GM19351 (cell line): ENCODE measurements at regions not wholly inside any gene's neighbourhood (a gene's known extent, or its start where the extent isn't known, plus 50 kb on each side); places are given as distances from the start of the nearest gene placed in this dataset.

Source experiments
- ATAC-seq: cut with Tn5 transposase; IDR thresholded peaks from one replicate; pipeline ENCODE4 v1.9.1; 2021; ENCODE audit warnings: mild to moderate bottlenecking, moderate library complexity; ENCODE audit not compliant: unreplicated experiment

- no peak for ATAC-seq
These were observed 479.8 kb downstream of the BCL11B start for GRCh38 chr14:98792171-98792570.

- no peak for ATAC-seq
These were observed 473.9 kb downstream of the BCL11B start for GRCh38 chr14:98798099-98798498.

- ATAC-seq, result no peak
These were observed 472.1 kb downstream of the BCL11B start for GRCh38 chr14:98799891-98800290.

DNA sequence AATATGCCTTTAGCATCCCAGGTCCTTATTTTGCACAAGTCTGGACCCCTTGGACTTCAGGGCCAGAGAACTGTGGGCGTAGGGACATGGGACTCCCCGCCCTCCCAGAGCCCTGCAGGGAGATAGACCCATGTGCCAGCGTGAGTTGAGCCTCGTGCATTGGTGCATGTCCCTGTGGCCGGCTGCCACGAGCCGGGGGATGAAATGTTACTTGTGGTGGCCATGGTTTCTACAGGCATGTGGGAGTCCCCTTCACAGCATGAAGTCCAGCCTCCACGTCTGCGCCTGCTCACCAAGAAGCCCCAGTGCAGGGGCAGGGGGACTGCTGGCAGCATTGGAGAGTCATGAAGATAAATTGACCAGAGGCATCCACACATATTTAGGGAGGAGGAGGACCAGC, 470.0 kb downstream of the BCL11B start:
- ATAC-seq, result no peak

- no peak for ATAC-seq
These were observed 468.8 kb downstream of the BCL11B start for GRCh38 chr14:98803196-98803595.

GRCh38 chr14:98808494-98809407, 463.2 kb downstream of the BCL11B start:
- ATAC-seq, result no peak

- ATAC-seq, result no peak
These were observed 455.8 kb downstream of the BCL11B start for GRCh38 chr14:98816195-98816594.

DNA sequence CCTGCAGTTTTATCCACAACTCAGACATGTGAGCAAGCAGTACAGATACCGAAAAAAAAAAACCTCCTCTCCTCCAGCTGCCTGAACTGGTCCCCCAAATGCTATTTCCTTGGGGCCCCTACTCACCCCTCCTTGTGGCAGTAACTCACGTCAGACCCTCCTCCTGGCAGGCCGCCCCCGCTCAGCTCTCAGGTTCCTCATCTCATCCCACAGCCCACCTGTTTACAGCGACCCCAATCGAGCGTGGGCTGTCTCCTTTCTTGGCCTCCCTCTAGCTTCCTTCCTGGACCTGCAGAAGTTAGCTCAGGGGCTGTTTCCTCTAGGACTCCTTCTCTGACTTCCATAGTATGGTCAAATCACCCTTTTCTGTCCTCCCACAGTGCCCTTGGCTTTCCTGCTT, 455.3 kb downstream of the BCL11B start:
- no peak for ATAC-seq

DNA sequence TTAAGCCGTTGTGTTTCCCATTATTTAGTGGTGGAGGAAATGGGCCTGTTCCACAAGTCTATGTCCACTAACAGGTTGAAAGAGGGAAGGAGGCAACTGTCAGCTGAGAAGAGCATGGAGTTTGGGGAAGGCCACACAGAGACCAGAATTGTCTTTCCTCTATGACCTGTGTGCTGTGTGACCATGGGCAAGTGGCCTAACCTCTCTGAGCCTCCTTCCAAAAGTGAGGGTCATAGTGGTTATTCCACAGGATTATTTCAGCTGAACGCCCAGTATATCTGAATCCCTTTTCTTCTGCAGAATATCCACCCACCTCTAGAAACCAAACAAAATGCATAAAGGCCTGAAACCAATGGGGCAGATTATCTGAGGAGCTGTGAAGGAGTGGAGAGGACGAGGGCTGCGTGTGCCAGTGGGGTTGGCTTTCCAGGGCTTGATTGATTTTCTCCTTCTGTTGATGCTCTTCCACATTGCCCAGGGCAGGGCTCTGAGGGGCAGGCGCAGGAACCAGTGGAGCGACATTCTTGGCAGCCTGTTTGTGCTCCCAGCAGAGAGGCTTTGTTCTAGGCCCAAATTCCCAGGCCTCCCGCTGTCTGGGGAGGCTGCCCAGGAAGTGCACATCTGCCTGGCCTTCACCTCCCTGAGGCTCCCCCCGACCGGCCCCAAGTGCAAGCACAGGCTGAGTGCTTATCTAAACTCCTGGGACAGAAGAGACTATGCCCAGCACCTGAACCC, 452.7 kb downstream of the BCL11B start:
- ATAC-seq, result no peak

DNA sequence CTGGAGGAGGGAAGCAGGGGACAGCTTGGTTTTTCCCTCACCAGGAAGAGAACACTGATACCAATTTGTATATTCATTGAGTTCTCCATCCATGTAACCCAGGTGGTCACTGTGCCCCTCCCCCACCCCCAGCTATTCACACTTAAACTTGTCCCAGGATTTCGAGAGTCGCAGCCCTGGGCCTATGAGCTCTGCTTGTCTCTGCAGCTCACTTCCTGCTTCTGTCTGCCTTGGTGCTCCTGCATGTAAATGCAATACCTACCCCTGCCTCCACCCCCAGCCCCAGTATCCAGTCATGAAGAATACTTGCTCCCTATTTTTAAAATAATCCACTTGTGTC, 452.2 kb downstream of the BCL11B start:
- no peak for ATAC-seq

DNA sequence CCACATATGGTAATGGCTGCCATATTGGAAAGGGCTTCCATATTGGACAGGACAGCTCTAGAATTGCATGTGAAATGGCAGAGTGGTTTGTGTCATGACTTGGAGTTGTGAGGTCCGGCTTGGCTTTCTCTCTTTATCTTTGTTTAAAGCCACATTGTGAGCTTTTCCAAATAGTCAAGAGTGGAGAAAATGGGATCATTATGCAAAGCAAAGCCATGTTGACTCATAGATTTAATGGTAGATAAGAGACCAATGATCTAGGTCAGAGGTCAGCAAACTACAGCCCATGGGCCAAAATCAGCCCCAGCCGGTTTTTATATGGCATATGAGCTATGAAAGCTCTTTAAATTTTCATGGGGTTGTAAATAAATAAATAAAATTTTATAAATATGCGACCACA, 449.1 kb downstream of the BCL11B start:
- ATAC-seq, result no peak

DNA sequence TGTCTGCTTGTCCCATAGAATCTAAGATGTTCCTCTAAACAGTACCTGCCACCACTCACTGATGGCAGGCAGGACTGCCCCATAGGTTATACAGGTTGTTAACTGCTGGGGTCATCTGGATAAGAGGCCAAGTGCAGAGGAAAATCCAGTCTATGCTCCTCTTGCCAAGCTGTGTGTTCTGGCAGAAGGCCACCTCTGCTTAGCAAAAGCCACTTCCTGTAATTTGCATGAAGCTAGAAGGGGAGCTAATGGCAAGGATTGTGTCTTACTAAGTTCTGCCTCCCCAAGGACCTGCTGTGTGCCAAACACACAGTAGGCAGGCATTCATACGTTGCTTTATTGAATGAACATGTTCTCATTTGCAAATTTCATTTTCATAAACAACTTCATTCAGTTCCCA, 445.4 kb downstream of the BCL11B start:
- ATAC-seq, result no peak

DNA sequence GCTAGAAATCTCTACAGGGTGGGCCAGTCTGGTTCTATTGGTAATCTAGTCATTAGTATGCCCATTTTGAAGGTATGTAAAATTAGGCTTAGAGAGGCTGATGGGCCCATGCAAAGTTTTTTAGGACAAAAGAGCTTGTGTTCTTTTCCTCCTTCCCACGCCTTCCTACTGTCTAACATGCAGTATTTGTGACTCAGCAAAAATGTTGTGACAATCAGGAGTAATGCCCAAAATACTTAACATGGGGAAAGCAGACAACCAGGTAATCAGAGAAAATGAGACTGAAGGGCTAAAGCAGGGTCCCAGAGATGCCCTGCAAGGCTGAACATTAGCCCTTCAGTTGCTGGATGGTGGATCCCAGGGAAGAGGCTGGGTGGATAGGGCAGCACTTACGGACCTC, 437.9 kb downstream of the BCL11B start:
- no peak for ATAC-seq

DNA sequence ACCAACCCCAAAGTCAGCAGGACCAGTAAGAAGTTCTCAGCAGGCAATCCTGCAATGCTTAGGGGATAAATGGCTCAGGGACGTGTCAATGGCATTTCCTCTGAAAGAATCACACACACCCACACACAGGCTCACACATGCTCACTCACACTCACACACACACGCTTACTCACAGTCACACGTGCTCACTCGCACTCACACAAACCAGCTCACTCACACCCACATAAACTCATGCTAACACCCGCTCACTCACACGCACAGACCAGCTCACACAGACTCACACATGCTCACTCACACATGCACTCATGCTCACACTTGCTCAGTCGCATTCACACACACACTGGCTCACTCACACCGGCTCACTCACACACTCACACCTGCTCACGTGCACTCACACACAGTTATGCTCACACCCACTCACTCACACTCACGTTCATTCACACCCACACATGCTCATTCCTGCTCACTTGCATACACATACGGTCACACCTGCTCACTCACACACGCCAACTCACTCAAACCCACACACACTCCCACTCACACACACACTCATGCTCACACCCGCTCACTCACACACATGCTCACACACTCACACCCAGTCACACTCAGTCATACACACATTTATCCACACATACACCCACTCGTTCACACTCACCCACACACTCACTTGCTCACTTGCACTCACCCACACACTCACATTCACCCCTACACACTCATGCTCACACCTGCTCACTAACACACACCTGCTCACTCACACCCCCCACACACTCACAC, 436.8 kb downstream of the BCL11B start:
- no peak for ATAC-seq

DNA sequence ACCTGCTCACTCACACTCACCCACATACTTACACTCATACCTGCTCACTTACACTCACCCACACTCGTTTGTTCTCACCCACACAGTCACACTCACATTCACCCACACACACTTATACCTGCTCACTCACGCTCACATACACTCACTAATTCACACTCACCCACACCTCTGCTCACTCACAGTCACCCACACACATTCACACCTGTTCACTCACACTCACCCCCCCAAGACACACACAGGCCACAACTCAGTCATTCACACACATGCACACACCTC, 436.2 kb downstream of the BCL11B start:
- no peak for ATAC-seq

GRCh38 chr14:98840091-98840490, 431.9 kb downstream of the BCL11B start:
- ATAC-seq, result no peak

DNA sequence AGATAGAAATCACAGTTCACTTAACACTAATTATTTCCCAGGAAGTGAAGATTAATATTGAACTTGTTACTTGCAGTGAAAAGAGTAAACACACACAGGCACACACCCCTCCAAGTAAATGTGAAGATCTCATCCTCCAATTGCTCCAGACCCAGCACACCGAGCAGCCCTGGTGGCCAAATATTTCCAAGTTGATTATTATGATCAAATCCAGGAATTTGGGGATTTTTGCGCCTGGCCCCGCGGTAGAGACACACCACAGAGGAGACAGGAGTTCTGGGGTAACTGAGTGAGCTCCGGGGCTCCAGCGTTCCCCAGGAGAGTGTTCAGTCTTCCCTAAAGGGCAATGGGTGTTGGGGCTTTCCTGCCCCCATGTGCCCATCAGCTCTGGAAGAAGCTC, 431.5 kb downstream of the BCL11B start:
- ATAC-seq, result no peak

- no peak for ATAC-seq
These were observed 427.5 kb downstream of the BCL11B start for GRCh38 chr14:98844456-98844855.

DNA sequence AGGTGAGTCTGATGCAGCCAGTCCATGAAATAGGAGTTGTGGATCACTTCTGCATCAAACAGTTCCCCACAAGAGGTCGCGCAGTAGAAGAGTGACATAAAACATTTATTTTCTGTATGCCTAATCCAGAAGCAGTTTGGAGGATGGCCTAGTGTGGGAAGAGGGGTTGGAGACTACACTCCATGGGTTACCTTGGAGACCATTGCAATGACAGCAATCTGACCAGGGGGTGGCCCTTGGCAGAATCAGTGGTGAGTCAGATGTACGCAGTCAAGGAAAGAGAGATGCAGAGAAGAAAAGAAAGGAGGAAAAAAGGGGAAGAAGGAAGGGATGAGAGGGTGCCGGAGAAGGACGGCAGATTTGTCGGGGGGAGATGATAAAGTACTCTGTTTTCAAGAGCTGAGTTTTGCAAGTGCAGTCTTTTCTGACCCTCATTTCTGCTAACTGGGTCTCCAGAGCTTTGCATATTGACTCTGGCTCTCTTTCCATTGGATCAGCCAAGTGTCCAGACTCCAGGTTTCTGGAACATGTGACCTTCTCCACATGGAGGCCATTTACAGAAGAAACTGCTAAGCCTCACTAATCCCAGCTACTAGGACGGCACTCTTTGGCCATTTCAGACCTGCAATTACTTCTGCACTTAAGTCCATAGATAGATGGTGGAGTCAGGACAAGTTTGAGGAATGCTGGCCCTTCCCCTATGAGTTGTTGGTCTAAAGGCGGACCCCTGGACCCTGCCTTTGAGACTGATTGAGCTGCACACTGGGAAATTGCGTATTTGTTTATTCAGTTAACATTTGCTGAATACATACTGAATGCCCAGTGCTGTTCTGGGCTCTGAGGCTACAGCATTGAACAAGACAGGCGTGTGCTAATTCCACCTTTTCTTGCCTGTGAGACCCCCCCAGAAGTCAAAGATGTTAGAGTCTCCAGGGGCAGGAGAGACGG, 424.2 kb downstream of the BCL11B start:
- no peak for ATAC-seq

DNA sequence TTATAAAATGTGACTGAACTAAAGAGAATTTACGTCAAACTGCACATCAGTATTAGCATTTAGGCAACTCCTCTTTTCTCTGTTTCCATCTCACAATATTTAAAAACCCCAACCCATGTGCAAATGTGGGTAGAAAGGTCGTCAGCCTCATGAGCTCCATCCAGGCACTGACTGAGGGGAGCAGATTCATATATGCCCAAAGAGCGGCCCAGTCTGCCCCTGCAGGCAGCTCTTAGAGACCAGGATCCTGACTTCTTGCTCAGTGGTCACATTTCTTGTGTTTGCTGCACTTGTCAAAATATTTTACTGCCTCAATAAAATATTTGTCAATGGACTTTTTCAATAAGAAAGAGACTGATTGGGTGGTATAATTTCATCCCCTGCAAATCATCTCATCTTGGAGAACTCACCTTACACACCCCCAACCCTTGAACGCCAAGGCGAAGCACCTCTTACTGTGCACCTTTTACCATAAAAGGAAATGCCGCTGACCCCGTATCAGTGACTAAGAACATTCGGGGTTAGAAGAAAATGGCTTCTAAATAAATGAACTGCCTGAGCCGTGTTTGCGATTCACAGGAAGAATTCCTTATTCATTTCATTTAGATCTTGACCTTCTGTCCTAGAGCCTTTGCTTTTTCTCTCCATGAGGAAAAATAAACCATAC, 418.8 kb downstream of the BCL11B start:
- no peak for ATAC-seq
